ENCODE measurements at regions not wholly inside any gene's neighbourhood (a gene's known extent, or its start where the extent isn't known, plus 50 kb on each side); places are given as distances from the start of the nearest gene placed in this dataset.

- Histone ChIP-seq H3K36me3 (replicated peaks in 1 of 2; ENCODE audit: control insufficient read depth in 1 of 2, insufficient read depth in 2 of 2, low read length in 2 of 2) (no peaks in the 10 kb centered on the region), H2AFZ (ENCODE audit: insufficient read depth, low read depth, low read length, poor library complexity, severe bottlenecking) (no peak overlapping the region), H3K4me1 (ENCODE audit: control insufficient read depth in 1 of 2, insufficient read depth in 2 of 2, low read length in 2 of 2) (no peaks in the 10 kb centered on the region), H3K9me3 (replicated peaks in 1 of 2; ENCODE audit: control insufficient read depth in 1 of 2, insufficient read depth in 1 of 2, low read length in 2 of 2) (no peaks in the 10 kb centered on the region), H3K4me3 (replicated peaks in 1 of 3; ENCODE audit: low read depth in 2 of 3, low read length in 3 of 3) (no peak overlapping the region), H3K79me2 (ENCODE audit: insufficient read depth, low read length) (no peaks in the 10 kb centered on the region), H3K27me3 (ENCODE audit: control insufficient read depth in 2 of 2, insufficient read depth in 2 of 2, low read length in 2 of 2) (no peaks in the 10 kb centered on the region), H3K27ac (ENCODE audit: low read depth in 1 of 2, low read length in 2 of 2) (no peak overlapping the region), H4K20me1 (ENCODE audit: insufficient read depth, low read length) (no peaks in the 10 kb centered on the region), H3K4me2 (replicated peaks; ENCODE audit: extremely low read depth, low read length, poor library complexity, severe bottlenecking) (no peak overlapping the region), H3K9ac (ENCODE audit: insufficient read depth, low read length, poor library complexity, severe bottlenecking) (no peak overlapping the region)
- no peak for DNase-seq
- no peaks in the 10 kb centered on the region for H3K36me3 Mint-ChIP-seq
- H3K27ac Mint-ChIP-seq = no peak overlapping the region
- H3K4me3 Mint-ChIP-seq = no peak overlapping the region
- WGBS (ENCODE audit: insufficient coverage) = no CpG with 5 or more reads among the region's 1 CpG
- H3K4me1 Mint-ChIP-seq = no peaks in the 10 kb centered on the region
- peaks cover 0 to 3% (median 0%) of the 10 kb centered on the region in 7 donors for H3K9me3 Mint-ChIP-seq
- no peaks in the 10 kb centered on the region for H3K27me3 Mint-ChIP-seq (ENCODE audit: low read depth in 3 of 3)
- intact Hi-C loops (cut with micrococcal nuclease) = no loop called here
- TF ChIP-seq, protein P1, sequence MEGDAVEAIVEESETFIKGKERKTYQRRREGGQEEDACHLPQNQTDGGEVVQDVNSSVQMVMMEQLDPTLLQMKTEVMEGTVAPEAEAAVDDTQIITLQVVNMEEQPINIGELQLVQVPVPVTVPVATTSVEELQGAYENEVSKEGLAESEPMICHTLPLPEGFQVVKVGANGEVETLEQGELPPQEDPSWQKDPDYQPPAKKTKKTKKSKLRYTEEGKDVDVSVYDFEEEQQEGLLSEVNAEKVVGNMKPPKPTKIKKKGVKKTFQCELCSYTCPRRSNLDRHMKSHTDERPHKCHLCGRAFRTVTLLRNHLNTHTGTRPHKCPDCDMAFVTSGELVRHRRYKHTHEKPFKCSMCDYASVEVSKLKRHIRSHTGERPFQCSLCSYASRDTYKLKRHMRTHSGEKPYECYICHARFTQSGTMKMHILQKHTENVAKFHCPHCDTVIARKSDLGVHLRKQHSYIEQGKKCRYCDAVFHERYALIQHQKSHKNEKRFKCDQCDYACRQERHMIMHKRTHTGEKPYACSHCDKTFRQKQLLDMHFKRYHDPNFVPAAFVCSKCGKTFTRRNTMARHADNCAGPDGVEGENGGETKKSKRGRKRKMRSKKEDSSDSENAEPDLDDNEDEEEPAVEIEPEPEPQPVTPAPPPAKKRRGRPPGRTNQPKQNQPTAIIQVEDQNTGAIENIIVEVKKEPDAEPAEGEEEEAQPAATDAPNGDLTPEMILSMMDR (IDR thresholded peaks at IDR 0.05) = no peak
Observed at GRCh38 chr9:1369297-1369696, 319.1 kb downstream of the DMRT2 start.

DNA sequence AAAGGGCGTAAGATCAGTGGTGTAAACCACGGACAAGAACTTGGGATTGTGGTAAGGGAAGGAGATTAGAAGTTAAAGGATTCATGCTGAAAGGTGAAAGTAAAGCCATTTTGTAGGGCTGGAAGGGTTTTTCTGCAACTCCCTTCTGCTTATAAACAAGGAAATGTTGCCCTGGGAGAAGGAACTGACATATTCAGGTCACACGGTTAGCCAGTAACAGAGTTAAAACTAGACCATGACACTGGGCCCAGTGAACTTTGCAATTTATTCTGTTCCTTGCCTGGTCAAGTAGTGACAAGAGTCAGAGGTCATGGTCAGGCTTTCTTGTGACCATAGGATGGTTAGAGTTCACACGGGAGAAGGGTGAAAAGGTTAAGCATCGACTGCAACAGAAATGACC is 323.3 kb downstream of the DMRT2 start:
- Histone ChIP-seq H3K4me1 (ENCODE audit: control insufficient read depth in 1 of 2, insufficient read depth in 2 of 2, low read length in 2 of 2) (no peaks in the 10 kb centered on the region), H3K36me3 (replicated peaks in 1 of 2; ENCODE audit: control insufficient read depth in 1 of 2, insufficient read depth in 2 of 2, low read length in 2 of 2) (no peaks in the 10 kb centered on the region), H2AFZ (ENCODE audit: insufficient read depth, low read depth, low read length, poor library complexity, severe bottlenecking) (no peak overlapping the region), H3K4me3 (replicated peaks in 1 of 3; ENCODE audit: low read depth in 2 of 3, low read length in 3 of 3) (no peak overlapping the region), H4K20me1 (ENCODE audit: insufficient read depth, low read length) (no peaks in the 10 kb centered on the region), H3K4me2 (replicated peaks; ENCODE audit: extremely low read depth, low read length, poor library complexity, severe bottlenecking) (no peak overlapping the region), H3K9ac (ENCODE audit: insufficient read depth, low read length, poor library complexity, severe bottlenecking) (no peak overlapping the region), H3K9me3 (replicated peaks in 1 of 2; ENCODE audit: control insufficient read depth in 1 of 2, insufficient read depth in 1 of 2, low read length in 2 of 2) (no peaks in the 10 kb centered on the region), H3K27ac (ENCODE audit: low read depth in 1 of 2, low read length in 2 of 2) (no peak overlapping the region), H3K27me3 (ENCODE audit: control insufficient read depth in 2 of 2, insufficient read depth in 2 of 2, low read length in 2 of 2) (no peaks in the 10 kb centered on the region), H3K79me2 (ENCODE audit: insufficient read depth, low read length) (no peaks in the 10 kb centered on the region)
- TF ChIP-seq, protein P1 (IDR thresholded peaks at IDR 0.05) = no peak
- intact Hi-C loops (cut with micrococcal nuclease) = no loop called here
- Mint-ChIP-seq H3K27me3 (ENCODE audit: low read depth in 3 of 3) (no peaks in the 10 kb centered on the region), H3K4me3 (no peak overlapping the region), H3K4me1 (no peaks in the 10 kb centered on the region), H3K27ac (no peak overlapping the region), H3K9me3 (peaks cover 0 to 3% (median 0%) of the 10 kb centered on the region in 7 donors), H3K36me3 (no peaks in the 10 kb centered on the region)
- WGBS (ENCODE audit: insufficient coverage) = 98% methylated on average over 5 of the region's 5 CpGs
- no peak for DNase-seq

All from CD14-positive monocyte (primary cell).